Anterior cingulate cortex (tissue), 58 donors: ENCODE measurements at regions not wholly inside any gene's neighbourhood (a gene's known extent, or its start where the extent isn't known, plus 50 kb on each side); places are given as distances from the start of the nearest gene placed in this dataset.

Experiments used
- DNase-seq, 58 donors: peaks; one replicate each; lab custom pipeline; 2025; lab: John Stamatoyannopoulos, UW

- DNase-seq, result no peak
Measured at GRCh38 chr20:57892471-57892870, 182.7 kb upstream of the PMEPA1 start.

GRCh38 chr20:57891014-57891413 is 181.2 kb upstream of the PMEPA1 start:
- DNase-seq, result no peak

- DNase-seq, result no peak
Measured at GRCh38 chr20:57890202-57890800, 180.5 kb upstream of the PMEPA1 start.

- DNase-seq, result no peak
Measured at GRCh38 chr20:57888591-57888990, 178.8 kb upstream of the PMEPA1 start.

GRCh38 chr20:57884956-57885355 is 175.1 kb upstream of the PMEPA1 start:
- DNase-seq, result no peak

- DNase-seq, result no peak
Measured at GRCh38 chr20:57883761-57884160, 173.9 kb upstream of the PMEPA1 start.

GRCh38 chr20:57883224-57883623 is 173.4 kb upstream of the PMEPA1 start:
- no peak for DNase-seq

GRCh38 chr20:57882451-57883161 is 172.8 kb upstream of the PMEPA1 start:
- DNase-seq, result no peak

GRCh38 chr20:57881466-57882385 is 171.9 kb upstream of the PMEPA1 start:
- no peak for DNase-seq

GRCh38 chr20:57880571-57880892 is 170.7 kb upstream of the PMEPA1 start:
- no peak for DNase-seq

GRCh38 chr20:57879779-57880570 is 170.2 kb upstream of the PMEPA1 start:
- no peak for DNase-seq

- DNase-seq, result no peak
Measured at GRCh38 chr20:57879437-57879778, 169.6 kb upstream of the PMEPA1 start.

GRCh38 chr20:57878786-57879424 is 169.1 kb upstream of the PMEPA1 start:
- no peak for DNase-seq

GRCh38 chr20:57877995-57878394 is 168.2 kb upstream of the PMEPA1 start:
- DNase-seq, result no peak

GRCh38 chr20:57877131-57877824 is 167.5 kb upstream of the PMEPA1 start:
- DNase-seq, result no peak

- no peak for DNase-seq
Measured at GRCh38 chr20:57876163-57876562, 166.3 kb upstream of the PMEPA1 start.

- no peak for DNase-seq
Measured at GRCh38 chr20:57874141-57874540, 164.3 kb upstream of the PMEPA1 start.

GRCh38 chr20:57872816-57873409 is 163.1 kb upstream of the PMEPA1 start:
- DNase-seq, result no peak

- no peak for DNase-seq
Measured at GRCh38 chr20:57871237-57871632, 161.4 kb upstream of the PMEPA1 start.
